Endothelial cell of umbilical vein (primary cell): ENCODE measurements at regions not wholly inside any gene's neighbourhood (a gene's known extent, or its start where the extent isn't known, plus 50 kb on each side); places are given as distances from the start of the nearest gene placed in this dataset. TPM values are rescaled to one million over a fixed set of nuclear protein-coding genes. Genes with fewer than 3 reads are reported as not detected.

Experiments
- BruUV-seq: library from RNA; stranded (reverse); fragments of 400-500 nt; replicated peaks from 2 replicates; lab custom pipeline; 2021; lab: Mats Ljungman, UMichigan
- CTCF ChIA-PET: fragments of 300-600, 350-600 bp; sonication (Branson Sonifier 250); formaldehyde crosslinking; loops from one replicate; lab custom pipeline; 2021; ENCODE audit warnings: antibody characterized with exemption, inconsistent platforms; lab: Charles Lee
- POLR2A ChIA-PET: fragments of 300-600, 350-600 bp; sonication (Branson Sonifier 250); formaldehyde crosslinking; loops from one replicate; lab custom pipeline; 2021; ENCODE audit warnings: antibody characterized with exemption, inconsistent platforms; lab: Charles Lee
- DNase-seq: peaks from one replicate; pipeline ENCODE4 v3.0.0-alpha.2; 2011; ENCODE audit warnings: low read depth, low spot score
- FAIRE-seq: peaks from 2 replicates; lab custom pipeline; 2011; peaks lifted over from hg19 to GRCh38; lab: Jason Lieb, UNC
- H2AFZ ChIP-seq: 2 replicates; pipeline ENCODE4 v1.6.0; 2012; ENCODE audit warnings: low read depth, low read length, control low read depth, inconsistent platforms
- H3K27ac ChIP-seq: 2 replicates; pipeline ENCODE4 v1.5.1; 2011; ENCODE audit warnings: low read depth, mild to moderate bottlenecking, control low read depth, low read length, moderate library complexity; ENCODE audit not compliant: insufficient read depth
- H3K27me3 ChIP-seq, 2 experiments: 2 replicates each; pipeline versions ENCODE4 v1.6.0 to v1.6.1; 2011; ENCODE audit warnings: low read length in 2 of 2, mixed read lengths in 1 of 2; ENCODE audit not compliant: control insufficient read depth in 2 of 2, insufficient read depth in 2 of 2
- H3K36me3 ChIP-seq, 2 experiments: 2 replicates in 1 of 2; 3 replicates in 1 of 2; pipeline ENCODE4 v1.5.1; 2011; ENCODE audit warnings: low read length in 2 of 2, mild to moderate bottlenecking in 1 of 2, moderate library complexity in 1 of 2; ENCODE audit not compliant: control insufficient read depth in 2 of 2, insufficient read depth in 2 of 2; ENCODE audit errors: extremely low read depth in 1 of 2
- H3K4me1 ChIP-seq: 3 replicates; pipeline ENCODE4 v1.5.1; 2011; ENCODE audit warnings: mild to moderate bottlenecking, low read length; ENCODE audit not compliant: control insufficient read depth, insufficient read depth; ENCODE audit errors: extremely low read depth
- H3K4me2 ChIP-seq: 2 replicates; pipeline ENCODE4 v1.6.1; 2011; ENCODE audit warnings: low read length, control low read depth, mixed read lengths; ENCODE audit not compliant: insufficient read depth
- H3K4me3 ChIP-seq, 3 experiments: fragments of 200-600 bp in 1 of 3; sonication (generic), shearing (Covaris generic) in 1 of 3; replicated peaks in 1 of 3; 2 replicates each; pipeline ENCODE4 v1.5.1; 2011 to 2016; ENCODE audit warnings: control low read depth in 3 of 3, low read length in 3 of 3, mild to moderate bottlenecking in 2 of 3, inconsistent platforms in 1 of 3, low read depth in 1 of 3, moderate library complexity in 1 of 3; ENCODE audit not compliant: insufficient read depth in 1 of 3
- H3K79me2 ChIP-seq: 2 replicates; pipeline ENCODE4 v1.6.0; 2012; ENCODE audit warnings: low read length, inconsistent platforms; ENCODE audit not compliant: control insufficient read depth, insufficient read depth
- H3K9ac ChIP-seq: replicated peaks from 2 replicates; pipeline ENCODE3; 2011; ENCODE audit warnings: low read length, control low read depth; ENCODE audit not compliant: insufficient read depth; ENCODE audit errors: extremely low read depth
- H3K9me1 ChIP-seq: replicated peaks from 3 replicates; pipeline ENCODE4 v1.6.0; 2011; ENCODE audit warnings: mild to moderate bottlenecking, low read length; ENCODE audit not compliant: control insufficient read depth, insufficient read depth; ENCODE audit errors: extremely low read depth
- H3K9me3 ChIP-seq: replicated peaks from 2 replicates; pipeline ENCODE4 v1.5.1; 2012; ENCODE audit warnings: low read length, inconsistent platforms; ENCODE audit not compliant: control insufficient read depth, insufficient read depth
- H4K20me1 ChIP-seq: replicated peaks from 2 replicates; pipeline ENCODE3; 2011; ENCODE audit warnings: mild to moderate bottlenecking, low read length; ENCODE audit not compliant: control insufficient read depth, insufficient read depth; ENCODE audit errors: extremely low read depth
- EZH2 ChIP-seq: IDR thresholded peaks from 2 replicates; pipeline ENCODE4 v1.6.1; 2012; ENCODE audit warnings: borderline replicate concordance, low read depth, mild to moderate bottlenecking, moderate library complexity, low read length, inconsistent platforms; ENCODE audit not compliant: severe bottlenecking
- FOS ChIP-seq: IDR thresholded peaks from 2 replicates; pipeline ENCODE4 v1.6.1; 2011; ENCODE audit warnings: mild to moderate bottlenecking, low read length, moderate library complexity, borderline replicate concordance; ENCODE audit not compliant: insufficient read depth
- GATA2 ChIP-seq: IDR thresholded peaks from 2 replicates; pipeline ENCODE4 v1.7.0; 2011; ENCODE audit warnings: low read depth, mild to moderate bottlenecking, moderate library complexity, mixed read lengths, low read length; ENCODE audit not compliant: insufficient read length, insufficient read depth
- JUN ChIP-seq: IDR thresholded peaks from 2 replicates; pipeline ENCODE4 v1.6.1; 2011; ENCODE audit warnings: borderline replicate concordance, low read depth; ENCODE audit not compliant: insufficient read length, insufficient read depth
- MAX ChIP-seq: IDR thresholded peaks from 2 replicates; pipeline ENCODE4 v1.6.1; 2011; ENCODE audit not compliant: insufficient read depth, insufficient read length
- MYC ChIP-seq: IDR thresholded peaks from one replicate; pipeline ENCODE4 v1.6.1; 2011; ENCODE audit warnings: mild to moderate bottlenecking, low read depth, low read length
- POLR2A ChIP-seq: IDR thresholded peaks from 2 replicates; pipeline ENCODE4 v1.6.1; 2012; ENCODE audit warnings: low read depth, mild to moderate bottlenecking, control low read depth, low read length
- POLR2AphosphoS5 ChIP-seq: IDR thresholded peaks from 2 replicates; pipeline ENCODE4 v1.6.1; 2012; ENCODE audit warnings: low read depth, mild to moderate bottlenecking, control low read depth, low read length, moderate library complexity; ENCODE audit not compliant: insufficient read depth
- dilution Hi-C: fragments of 300-500 bp; cut with MboI; formaldehyde crosslinking; loops from one replicate; pipeline ENCODE4 v1.15.0; 2019; ENCODE audit warnings: low sequenced_read_pairs; ENCODE audit not compliant: extremely low pct_ligation_motif_present
- intact Hi-C: fragments of 100-400 bp; cut with micrococcal nuclease; formaldehyde crosslinking; loops from one replicate; pipeline ENCODE4 v1.10.0; 2022
- small RNA-seq: library from RNA; depleted of rRNA; stranded (forward); fragments of <200 nt; gene quantifications from one replicate; pipeline ENCODE3, GENCODE V24; 2012; ENCODE audit warnings: low replicate concordance, low read depth; ENCODE audit not compliant: insufficient read depth, insufficient read length
- TF ChIP-seq, protein P1 (sequence below), 2 donors: IDR thresholded peaks; 1 replicate in 1 of 2; 2 replicates in 1 of 2; pipeline ENCODE4 v1.5.1; 2011; ENCODE audit warnings: low read length in 2 of 2, mild to moderate bottlenecking in 2 of 2, moderate library complexity in 2 of 2, control low read depth in 1 of 2, inconsistent platforms in 1 of 2, low read depth in 1 of 2; ENCODE audit not compliant: insufficient read depth in 1 of 2; ENCODE audit errors: extremely low read depth in 1 of 2

DNA sequence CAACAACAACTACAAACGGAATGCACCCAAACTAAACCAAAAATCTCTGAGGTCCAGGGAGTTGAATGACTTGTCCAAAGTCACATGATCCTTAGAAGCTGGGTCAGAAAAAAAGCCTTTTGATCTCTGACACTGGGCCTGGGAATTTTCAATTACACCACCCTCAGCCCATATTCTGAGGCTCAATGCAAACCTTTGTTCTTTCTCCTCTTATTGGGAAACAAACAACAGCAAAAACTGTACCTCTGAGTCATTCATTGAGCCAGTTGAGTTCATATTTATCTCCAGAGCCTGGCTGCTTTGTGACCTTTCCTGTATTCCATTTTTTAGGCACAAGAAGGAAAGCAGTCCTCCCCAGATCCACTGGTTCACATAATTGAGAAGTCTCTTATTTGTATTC, 51.2 kb upstream of the SORCS1 start:
- Histone ChIP-seq H2AFZ (no peak overlapping the region), H3K9ac (no peak overlapping the region), H4K20me1 (no peaks in the 10 kb centered on the region), H3K27ac (no peak overlapping the region), H3K79me2 (no peaks in the 10 kb centered on the region), H3K9me3 (peaks cover 5% of the 10 kb centered on the region), H3K4me2 (no peak overlapping the region), H3K4me1 (no peaks in the 10 kb centered on the region), H3K36me3 (no peaks in the 10 kb centered on the region), H3K27me3 (no peaks in the 10 kb centered on the region), H3K9me1 (no peaks in the 10 kb centered on the region), H3K4me3 (no peak overlapping the region)
- intact Hi-C loops, result no loop called here
- FAIRE-seq (no peak), DNase-seq (no peak)
- ChIA-PET CTCF (no interaction called here), POLR2A (no interaction called here)
- TF ChIP-seq FOS (no peak), POLR2A (no peak), POLR2AphosphoS5 (no peak), MAX (no peak), EZH2 (no peak), GATA2 (no peak), JUN (no peak), MYC (no peak)
- TF ChIP-seq, protein P1, sequence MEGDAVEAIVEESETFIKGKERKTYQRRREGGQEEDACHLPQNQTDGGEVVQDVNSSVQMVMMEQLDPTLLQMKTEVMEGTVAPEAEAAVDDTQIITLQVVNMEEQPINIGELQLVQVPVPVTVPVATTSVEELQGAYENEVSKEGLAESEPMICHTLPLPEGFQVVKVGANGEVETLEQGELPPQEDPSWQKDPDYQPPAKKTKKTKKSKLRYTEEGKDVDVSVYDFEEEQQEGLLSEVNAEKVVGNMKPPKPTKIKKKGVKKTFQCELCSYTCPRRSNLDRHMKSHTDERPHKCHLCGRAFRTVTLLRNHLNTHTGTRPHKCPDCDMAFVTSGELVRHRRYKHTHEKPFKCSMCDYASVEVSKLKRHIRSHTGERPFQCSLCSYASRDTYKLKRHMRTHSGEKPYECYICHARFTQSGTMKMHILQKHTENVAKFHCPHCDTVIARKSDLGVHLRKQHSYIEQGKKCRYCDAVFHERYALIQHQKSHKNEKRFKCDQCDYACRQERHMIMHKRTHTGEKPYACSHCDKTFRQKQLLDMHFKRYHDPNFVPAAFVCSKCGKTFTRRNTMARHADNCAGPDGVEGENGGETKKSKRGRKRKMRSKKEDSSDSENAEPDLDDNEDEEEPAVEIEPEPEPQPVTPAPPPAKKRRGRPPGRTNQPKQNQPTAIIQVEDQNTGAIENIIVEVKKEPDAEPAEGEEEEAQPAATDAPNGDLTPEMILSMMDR (IDR thresholded peaks at IDR 0.05; ENCODE audit: extremely low read depth in 1 of 2, insufficient read depth in 1 of 2, low read depth in 1 of 2, low read length in 2 of 2), result no peak
- no TSS peak for BruUV-seq
- dilution Hi-C loops, result no loop called here

Small RNAs in the stretch of these regions (small RNA-seq; reads per million reads assigned to genes)
- not detected for gene AL390123.1
- gene RNA5SP326, result not detected
- not detected for gene RNU5B-6P
- gene RNU6-839P, result not detected
